Keratinocyte (primary cell): ENCODE measurements at regions not wholly inside any gene's neighbourhood (a gene's known extent, or its start where the extent isn't known, plus 50 kb on each side); places are given as distances from the start of the nearest gene placed in this dataset.

Source experiments
- DNase-seq: peaks from one replicate; pipeline ENCODE4 v3.0.0-alpha.2; 2011; ENCODE audit warnings: low read depth, missing footprints, low spot score
- FAIRE-seq: peaks from 2 replicates; lab custom pipeline; 2011; peaks lifted over from hg19 to GRCh38; lab: Jason Lieb, UNC
- H2AFZ ChIP-seq: 2 replicates; pipeline ENCODE4 v1.6.0; 2012; ENCODE audit warnings: low read length, control low read depth, inconsistent platforms; ENCODE audit not compliant: control insufficient read depth
- H3K27ac ChIP-seq: 2 replicates; pipeline ENCODE4 v1.5.1; 2011; ENCODE audit warnings: low read length; ENCODE audit not compliant: control insufficient read depth, insufficient read depth
- H3K27me3 ChIP-seq: 3 replicates; pipeline ENCODE4 v1.6.0; 2011; ENCODE audit warnings: low read length; ENCODE audit not compliant: control insufficient read depth, insufficient read depth; ENCODE audit errors: extremely low read depth
- H3K36me3 ChIP-seq, 2 experiments: 2 replicates in 1 of 2; 3 replicates in 1 of 2; pipeline ENCODE4 v1.5.1; 2011; ENCODE audit warnings: low read length in 2 of 2, mild to moderate bottlenecking in 1 of 2; ENCODE audit not compliant: control insufficient read depth in 2 of 2, insufficient read depth in 2 of 2; ENCODE audit errors: extremely low read depth in 1 of 2
- H3K4me1 ChIP-seq: 3 replicates; pipeline ENCODE4 v1.5.1; 2011; ENCODE audit warnings: low read length; ENCODE audit not compliant: control insufficient read depth, insufficient read depth; ENCODE audit errors: extremely low read depth
- H3K4me2 ChIP-seq: 3 replicates; pipeline ENCODE4 v1.6.0; 2011; ENCODE audit warnings: low read depth, low read length; ENCODE audit not compliant: control insufficient read depth, insufficient read depth; ENCODE audit errors: extremely low read depth
- H3K4me3 ChIP-seq, 3 experiments: fragments of 200-600 bp in 1 of 3; sonication (generic) in 1 of 3; 2 replicates in 2 of 3; 3 replicates in 1 of 3; pipeline ENCODE4 v1.5.1; 2011 to 2016; ENCODE audit warnings: low read length in 3 of 3, mild to moderate bottlenecking in 3 of 3, control low read depth in 2 of 3, inconsistent platforms in 1 of 3, low read depth in 1 of 3, mixed read lengths in 1 of 3, mixed run types in 1 of 3, moderate library complexity in 1 of 3; ENCODE audit not compliant: control insufficient read depth in 2 of 3, insufficient read depth in 2 of 3; ENCODE audit errors: extremely low read depth in 1 of 3
- H3K79me2 ChIP-seq: 2 replicates; pipeline ENCODE4 v1.6.0; 2012; ENCODE audit warnings: low read length; ENCODE audit not compliant: control insufficient read depth, insufficient read depth
- H3K9ac ChIP-seq: 3 replicates; pipeline ENCODE4 v1.6.0; 2011; ENCODE audit warnings: low read length; ENCODE audit not compliant: control insufficient read depth, insufficient read depth; ENCODE audit errors: extremely low read depth
- H3K9me1 ChIP-seq: 3 replicates; pipeline ENCODE4 v1.6.0; 2011; ENCODE audit warnings: low read length; ENCODE audit not compliant: control insufficient read depth, insufficient read depth; ENCODE audit errors: extremely low read depth
- H3K9me3 ChIP-seq: 2 replicates; pipeline ENCODE4 v1.5.1; 2012; ENCODE audit warnings: low read depth, low read length; ENCODE audit not compliant: control insufficient read depth
- H4K20me1 ChIP-seq: 3 replicates; pipeline ENCODE4 v1.6.0; 2011; ENCODE audit warnings: low read length; ENCODE audit not compliant: control insufficient read depth, insufficient read depth; ENCODE audit errors: extremely low read depth
- EZH2 ChIP-seq: IDR thresholded peaks from one replicate; pipeline ENCODE4 v1.6.1; 2012; ENCODE audit warnings: inconsistent platforms, mild to moderate bottlenecking, low read length, moderate library complexity
- dilution Hi-C: fragments of 300-500 bp; cut with MboI; formaldehyde crosslinking; loops from one replicate; pipeline ENCODE4 v1.7.0; 2020; ENCODE audit warnings: low sequenced_read_pairs; ENCODE audit not compliant: extremely low pct_ligation_motif_present
- TF ChIP-seq, protein P1 (sequence below), 3 experiments: IDR thresholded peaks in 1 of 3; conservative IDR thresholded peaks in 1 of 3; optimal IDR thresholded peaks in 1 of 3; 2 replicates in 2 of 3; 3 replicates in 1 of 3; pipeline versions ENCODE3 to v1.5.1; 2011; ENCODE audit warnings: low read length in 3 of 3, mild to moderate bottlenecking in 3 of 3, moderate library complexity in 2 of 3, control low read depth in 1 of 3, inconsistent platforms in 1 of 3; ENCODE audit not compliant: insufficient read depth in 2 of 3; ENCODE audit errors: extremely low read depth in 1 of 3

DNA sequence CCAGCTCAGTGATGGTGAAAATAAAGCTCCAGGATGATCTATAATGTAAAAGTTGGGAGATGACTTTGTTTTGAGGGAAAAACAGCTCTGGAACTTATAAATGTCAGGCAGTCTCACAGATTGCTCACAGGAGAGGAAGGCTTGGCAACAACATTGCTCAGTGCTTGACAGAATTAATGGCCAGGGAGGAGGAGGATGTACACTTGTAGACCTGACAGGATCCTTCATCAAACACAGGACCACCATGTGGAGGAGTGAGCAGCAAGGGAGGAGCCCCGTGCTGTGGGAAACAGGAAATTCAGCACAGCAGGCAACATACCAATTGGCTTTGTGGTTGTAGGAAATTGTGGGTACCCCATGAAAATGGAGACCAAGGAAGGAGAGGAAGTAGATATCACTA is 291.8 kb upstream of the CAMK1G start:
- H3K4me2 ChIP-seq: no peak overlapping the region
- dilution Hi-C loops: no loop called here
- no peaks in the 10 kb centered on the region for H3K27me3 ChIP-seq
- H3K9me1 ChIP-seq: no peaks in the 10 kb centered on the region
- no peaks in the 10 kb centered on the region for H3K9me3 ChIP-seq
- H3K27ac ChIP-seq: no peak overlapping the region
- no peaks in the 10 kb centered on the region for H4K20me1 ChIP-seq
- H3K4me3 ChIP-seq: no peak overlapping the region
- H3K79me2 ChIP-seq: no peaks in the 10 kb centered on the region
- no peaks in the 10 kb centered on the region for H3K36me3 ChIP-seq
- FAIRE-seq (no peak), DNase-seq (no peak)
- H2AFZ ChIP-seq: no peak overlapping the region
- TF ChIP-seq EZH2: no peak
- TF ChIP-seq, protein P1, sequence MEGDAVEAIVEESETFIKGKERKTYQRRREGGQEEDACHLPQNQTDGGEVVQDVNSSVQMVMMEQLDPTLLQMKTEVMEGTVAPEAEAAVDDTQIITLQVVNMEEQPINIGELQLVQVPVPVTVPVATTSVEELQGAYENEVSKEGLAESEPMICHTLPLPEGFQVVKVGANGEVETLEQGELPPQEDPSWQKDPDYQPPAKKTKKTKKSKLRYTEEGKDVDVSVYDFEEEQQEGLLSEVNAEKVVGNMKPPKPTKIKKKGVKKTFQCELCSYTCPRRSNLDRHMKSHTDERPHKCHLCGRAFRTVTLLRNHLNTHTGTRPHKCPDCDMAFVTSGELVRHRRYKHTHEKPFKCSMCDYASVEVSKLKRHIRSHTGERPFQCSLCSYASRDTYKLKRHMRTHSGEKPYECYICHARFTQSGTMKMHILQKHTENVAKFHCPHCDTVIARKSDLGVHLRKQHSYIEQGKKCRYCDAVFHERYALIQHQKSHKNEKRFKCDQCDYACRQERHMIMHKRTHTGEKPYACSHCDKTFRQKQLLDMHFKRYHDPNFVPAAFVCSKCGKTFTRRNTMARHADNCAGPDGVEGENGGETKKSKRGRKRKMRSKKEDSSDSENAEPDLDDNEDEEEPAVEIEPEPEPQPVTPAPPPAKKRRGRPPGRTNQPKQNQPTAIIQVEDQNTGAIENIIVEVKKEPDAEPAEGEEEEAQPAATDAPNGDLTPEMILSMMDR (optimal IDR thresholded peaks at IDR 0.05 in 1 of 3, IDR thresholded peaks at IDR 0.05 in 1 of 3, conservative IDR thresholded peaks at IDR 0.05 in 1 of 3; ENCODE audit: extremely low read depth in 1 of 3, insufficient read depth in 2 of 3, low read length in 3 of 3): no peak
- H3K4me1 ChIP-seq: no peaks in the 10 kb centered on the region
- H3K9ac ChIP-seq: no peak overlapping the region

GRCh38 chr1:209302779-209303568 is 280.5 kb upstream of the CAMK1G start:
- dilution Hi-C loops: no loop called here
- no peak for TF ChIP-seq EZH2
- TF ChIP-seq, protein P1 (optimal IDR thresholded peaks at IDR 0.05 in 1 of 3, IDR thresholded peaks at IDR 0.05 in 1 of 3, conservative IDR thresholded peaks at IDR 0.05 in 1 of 3; ENCODE audit: extremely low read depth in 1 of 3, insufficient read depth in 2 of 3, low read length in 3 of 3): no peak
- Histone ChIP-seq H3K79me2 (no peaks in the 10 kb centered on the region), H3K9me3 (no peaks in the 10 kb centered on the region), H4K20me1 (no peaks in the 10 kb centered on the region), H3K4me2 (no peak overlapping the region), H3K36me3 (no peaks in the 10 kb centered on the region), H3K27ac (no peak overlapping the region), H3K9me1 (no peaks in the 10 kb centered on the region), H3K4me3 (no peak overlapping the region), H3K27me3 (no peaks in the 10 kb centered on the region), H3K4me1 (no peaks in the 10 kb centered on the region), H2AFZ (no peak overlapping the region), H3K9ac (no peak overlapping the region)
- no peak for FAIRE-seq
- DNase-seq: no peak
